Loucy (cell line): ENCODE measurements at regions not wholly inside any gene's neighbourhood (a gene's known extent, or its start where the extent isn't known, plus 50 kb on each side); places are given as distances from the start of the nearest gene placed in this dataset.

Source experiments
- CTCF ChIP-seq: fragments of 200-600 bp; sonication (generic); conservative IDR thresholded peaks from 2 replicates; pipeline ENCODE4 v1.5.1; 2014; ENCODE audit warnings: mild to moderate bottlenecking, antibody characterized with exemption, low read length
- EZH2phosphoT487 ChIP-seq: fragments of 200-600 bp; IDR thresholded peaks from 2 replicates; pipeline ENCODE4 v1.6.1; 2018; ENCODE audit warnings: antibody characterized with exemption, mild to moderate bottlenecking, moderate library complexity, borderline replicate concordance

- TF ChIP-seq CTCF (no peak), EZH2phosphoT487 (no peak)
Observed at GRCh38 chr7:29629507-29629906, 65.9 kb downstream of the PRR15 start.
